ENCODE measurements at regions not wholly inside any gene's neighbourhood (a gene's known extent, or its start where the extent isn't known, plus 50 kb on each side); places are given as distances from the start of the nearest gene placed in this dataset.

DNA sequence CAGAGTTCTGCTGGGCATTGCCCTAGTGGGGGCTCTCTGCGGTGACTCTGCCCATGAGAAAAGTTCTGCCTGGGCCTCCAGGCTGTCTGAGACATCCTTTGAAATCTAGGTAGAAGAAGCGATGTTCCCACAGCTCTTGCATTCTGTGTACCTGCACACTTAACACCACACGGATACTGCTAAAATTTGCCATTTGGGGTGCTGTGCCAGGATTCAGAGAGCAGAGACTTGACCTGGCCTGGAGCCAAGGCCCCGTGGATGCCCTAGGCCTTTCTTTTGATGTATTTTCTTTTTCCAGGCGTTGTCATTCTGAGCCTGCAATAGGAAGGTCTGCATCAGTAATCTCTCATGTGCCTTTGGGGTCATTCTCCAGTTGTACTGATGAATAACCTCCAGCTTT is 89.3 kb upstream of the IL12B start:
- H3K27me3 ChIP-seq = no peaks in the 10 kb centered on the region
- no peaks in the 10 kb centered on the region for H3K9me3 ChIP-seq
- H3K36me3 ChIP-seq = no peaks in the 10 kb centered on the region
- no peak overlapping the region for H3K4me3 ChIP-seq
- TF ChIP-seq, protein P1, sequence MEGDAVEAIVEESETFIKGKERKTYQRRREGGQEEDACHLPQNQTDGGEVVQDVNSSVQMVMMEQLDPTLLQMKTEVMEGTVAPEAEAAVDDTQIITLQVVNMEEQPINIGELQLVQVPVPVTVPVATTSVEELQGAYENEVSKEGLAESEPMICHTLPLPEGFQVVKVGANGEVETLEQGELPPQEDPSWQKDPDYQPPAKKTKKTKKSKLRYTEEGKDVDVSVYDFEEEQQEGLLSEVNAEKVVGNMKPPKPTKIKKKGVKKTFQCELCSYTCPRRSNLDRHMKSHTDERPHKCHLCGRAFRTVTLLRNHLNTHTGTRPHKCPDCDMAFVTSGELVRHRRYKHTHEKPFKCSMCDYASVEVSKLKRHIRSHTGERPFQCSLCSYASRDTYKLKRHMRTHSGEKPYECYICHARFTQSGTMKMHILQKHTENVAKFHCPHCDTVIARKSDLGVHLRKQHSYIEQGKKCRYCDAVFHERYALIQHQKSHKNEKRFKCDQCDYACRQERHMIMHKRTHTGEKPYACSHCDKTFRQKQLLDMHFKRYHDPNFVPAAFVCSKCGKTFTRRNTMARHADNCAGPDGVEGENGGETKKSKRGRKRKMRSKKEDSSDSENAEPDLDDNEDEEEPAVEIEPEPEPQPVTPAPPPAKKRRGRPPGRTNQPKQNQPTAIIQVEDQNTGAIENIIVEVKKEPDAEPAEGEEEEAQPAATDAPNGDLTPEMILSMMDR (IDR thresholded peaks at IDR 0.05) = no peak
- TF ChIP-seq POLR2A (IDR thresholded peaks at IDR 0.05) (no peak), POLR2AphosphoS5 (IDR thresholded peaks at IDR 0.05) (no peak), EP300 (IDR thresholded peaks at IDR 0.05) (no peak)
- no peak overlapping the region for H3K27ac ChIP-seq
- H3K4me1 ChIP-seq = no peaks in the 10 kb centered on the region
- ATAC-seq = no peak
- 36% methylated on average over 2 of the region's 5 CpGs; no CpG with 5 or more reads in 1 of the 2 donors for WGBS, 2 donors (ENCODE audit: low coverage in 1 of 2)

DNA sequence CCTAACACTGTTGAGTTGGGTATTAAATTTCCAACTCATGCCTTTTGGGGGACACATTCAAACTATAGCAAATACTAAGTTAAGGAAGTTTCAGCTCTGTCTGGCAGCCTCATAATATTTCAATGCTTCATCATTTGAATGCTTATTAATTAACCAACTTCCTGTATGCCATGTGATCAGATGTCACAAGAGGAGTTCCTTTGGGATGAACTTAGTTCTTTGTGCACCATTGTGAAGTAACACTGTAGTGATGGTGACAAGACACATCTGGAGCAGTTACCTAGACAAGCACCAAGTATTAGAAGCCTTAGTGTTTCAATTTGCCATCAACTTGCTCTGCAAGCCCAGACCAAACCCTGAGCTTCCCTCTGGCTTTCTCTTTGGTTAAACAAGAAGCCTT is 90.7 kb upstream of the IL12B start:
- TF ChIP-seq EP300 (IDR thresholded peaks at IDR 0.05) = no peak
- TF ChIP-seq POLR2AphosphoS5 (IDR thresholded peaks at IDR 0.05) = no peak
- H3K4me3 ChIP-seq = no peak overlapping the region
- H3K27ac ChIP-seq = no peak overlapping the region
- no peaks in the 10 kb centered on the region for H3K9me3 ChIP-seq
- no peaks in the 10 kb centered on the region for H3K36me3 ChIP-seq
- ATAC-seq = no peak
- no peaks in the 10 kb centered on the region for H3K4me1 ChIP-seq
- H3K27me3 ChIP-seq = no peaks in the 10 kb centered on the region

DNA sequence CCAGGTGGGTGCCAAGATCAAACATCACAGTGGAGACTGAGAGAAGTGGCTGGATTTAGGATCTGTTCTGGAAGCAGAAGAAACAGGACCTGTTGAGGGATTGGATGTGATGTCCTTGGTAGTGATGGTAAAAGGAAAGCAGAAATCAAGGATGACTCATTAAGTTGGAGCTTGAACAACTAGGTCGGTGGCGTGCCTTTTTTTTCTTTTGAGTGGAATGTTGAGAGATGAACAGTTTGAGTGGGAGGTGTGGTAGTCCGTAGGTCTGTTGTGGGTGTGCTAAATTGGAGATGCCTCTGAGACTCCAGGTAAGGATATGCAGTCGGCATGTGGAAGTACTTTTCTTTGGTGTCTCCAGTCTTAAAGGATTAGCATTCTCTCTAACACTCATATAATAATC is 92.1 kb upstream of the IL12B start:
- TF ChIP-seq POLR2AphosphoS5 (IDR thresholded peaks at IDR 0.05) (no peak), EP300 (IDR thresholded peaks at IDR 0.05) (no peak)
- TF ChIP-seq, protein P1 (IDR thresholded peaks at IDR 0.05) = no peak
- Histone ChIP-seq H3K4me1 (no peaks in the 10 kb centered on the region), H3K4me3 (no peak overlapping the region), H3K27ac (no peak overlapping the region), H3K36me3 (no peaks in the 10 kb centered on the region), H3K9me3 (no peaks in the 10 kb centered on the region), H3K27me3 (no peaks in the 10 kb centered on the region)
- ATAC-seq = no peak
- 46 to 63% methylated on average over 4 of the region's 4 CpGs for WGBS, 2 donors (ENCODE audit: low coverage in 1 of 2)

DNA sequence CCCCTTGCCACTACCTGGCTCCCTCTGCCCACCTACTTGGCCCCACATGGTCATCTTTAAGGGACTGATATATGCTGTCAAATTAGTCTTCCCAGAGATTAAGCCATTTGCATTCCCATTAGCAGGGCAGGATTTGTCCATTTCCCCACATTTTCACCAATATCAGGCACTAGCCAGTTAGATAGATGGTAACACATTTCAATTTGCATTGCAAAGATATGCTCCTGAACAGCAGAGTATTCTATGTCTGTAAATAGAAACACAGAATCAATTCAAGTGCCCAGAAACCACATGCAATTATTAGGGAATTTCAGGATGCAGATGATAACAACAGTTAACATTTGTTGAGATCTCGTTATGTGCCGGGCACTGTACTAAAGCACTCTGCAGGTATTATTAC is 92.6 kb upstream of the IL12B start:
- TF ChIP-seq POLR2AphosphoS5 (IDR thresholded peaks at IDR 0.05) = no peak
- TF ChIP-seq EP300 (IDR thresholded peaks at IDR 0.05) = no peak
- TF ChIP-seq, protein P1 (IDR thresholded peaks at IDR 0.05) = no peak
- no peak for TF ChIP-seq POLR2A (IDR thresholded peaks at IDR 0.05)
- Histone ChIP-seq H3K4me1 (no peaks in the 10 kb centered on the region), H3K27ac (no peak overlapping the region), H3K4me3 (no peak overlapping the region), H3K9me3 (no peaks in the 10 kb centered on the region), H3K27me3 (no peaks in the 10 kb centered on the region), H3K36me3 (no peaks in the 10 kb centered on the region)
- ATAC-seq = no peak
- whole genome bisulfite sequencing, 2 donors (ENCODE audit: low coverage in 1 of 2) = 100% methylated on average over 2 of the region's 2 CpGs

DNA sequence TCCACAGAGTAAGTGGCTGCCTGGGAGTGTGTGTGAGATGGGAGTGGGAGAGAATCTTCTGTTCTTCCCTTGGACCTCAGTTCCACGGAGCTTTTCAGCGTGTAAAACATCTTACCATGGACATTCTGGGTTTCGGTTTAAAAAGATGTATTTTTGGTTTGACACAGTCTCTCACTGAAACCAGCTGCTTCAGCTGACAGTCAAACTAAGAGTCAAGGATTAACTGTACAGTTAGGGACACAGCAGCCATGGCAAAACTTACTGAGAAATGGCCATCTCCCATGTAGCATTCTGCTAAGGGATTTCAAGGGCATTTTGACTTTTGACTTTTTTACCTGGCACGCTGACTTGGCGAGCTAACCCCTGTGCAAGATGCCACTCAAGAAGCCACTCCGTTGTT is 93.8 kb upstream of the IL12B start:
- TF ChIP-seq, protein P1 (IDR thresholded peaks at IDR 0.05) = no peak
- TF ChIP-seq POLR2A (IDR thresholded peaks at IDR 0.05) (no peak), POLR2AphosphoS5 (IDR thresholded peaks at IDR 0.05) (no peak), EP300 (IDR thresholded peaks at IDR 0.05) (no peak)
- H3K27ac ChIP-seq = no peak overlapping the region
- H3K27me3 ChIP-seq = no peaks in the 10 kb centered on the region
- no peak for ATAC-seq
- no peaks in the 10 kb centered on the region for H3K36me3 ChIP-seq
- no peaks in the 10 kb centered on the region for H3K4me1 ChIP-seq
- 81 to 89% methylated on average over 5 to 6 of the region's 6 CpGs for WGBS, 2 donors (ENCODE audit: low coverage in 1 of 2)
- H3K4me3 ChIP-seq = no peak overlapping the region
- no peaks in the 10 kb centered on the region for H3K9me3 ChIP-seq

DNA sequence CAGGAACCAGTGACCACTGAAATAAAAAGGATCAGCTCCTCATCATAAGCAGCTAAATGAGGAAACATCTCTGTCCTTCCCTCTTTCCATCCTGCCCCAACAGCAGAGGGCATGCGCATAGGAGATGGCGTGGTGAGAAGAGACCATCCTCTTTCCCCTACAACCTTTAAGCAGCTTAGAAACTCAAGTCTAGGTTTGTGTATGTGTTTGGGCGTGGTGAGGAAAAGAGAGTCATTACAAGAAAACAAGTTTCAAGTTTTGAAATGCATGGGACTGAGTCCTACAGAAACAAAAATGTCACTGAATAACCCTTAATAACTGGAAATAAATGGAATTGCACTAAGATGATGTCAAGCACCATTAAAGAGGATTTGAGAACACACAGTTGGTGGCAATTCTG is 96.4 kb upstream of the IL12B start:
- no peak for ATAC-seq
- Histone ChIP-seq H3K27ac (no peak overlapping the region), H3K9me3 (no peaks in the 10 kb centered on the region), H3K27me3 (peaks cover 2% of the 10 kb centered on the region), H3K4me3 (no peak overlapping the region), H3K36me3 (no peaks in the 10 kb centered on the region), H3K4me1 (no peaks in the 10 kb centered on the region)
- WGBS, 2 donors (ENCODE audit: low coverage in 1 of 2) = 86 to 93% methylated on average over 3 of the region's 3 CpGs
- TF ChIP-seq, protein P1 (IDR thresholded peaks at IDR 0.05) = no peak
- TF ChIP-seq EP300 (IDR thresholded peaks at IDR 0.05) (no peak), POLR2A (IDR thresholded peaks at IDR 0.05) (no peak)

All from gastroesophageal sphincter (tissue), 4 donors.